Spleen (tissue), 7 donors: ENCODE measurements at regions not wholly inside any gene's neighbourhood (a gene's known extent, or its start where the extent isn't known, plus 50 kb on each side); places are given as distances from the start of the nearest gene placed in this dataset.

Experiments used
- POLR2A ChIP-seq, 3 donors: fragments of 450-650 bp; IDR thresholded peaks; one replicate each; pipeline ENCODE4 v1.5.1; 2017; ENCODE audit warnings: antibody characterized with exemption in 3 of 3, mild to moderate bottlenecking in 1 of 3
- POLR2AphosphoS5 ChIP-seq, 3 donors: sonication (generic); formaldehyde crosslinking; IDR thresholded peaks; one replicate each; pipeline ENCODE4 v1.5.1; 2017; ENCODE audit warnings: antibody characterized with exemption in 3 of 3
- TF ChIP-seq, protein P1 (sequence below), 11 experiments: fragments of 200-600 bp in 7 of 11; fragments of 450-650 bp in 4 of 11; sonication (generic) in 4 of 11; IDR thresholded peaks in 8 of 11; conservative IDR thresholded peaks in 3 of 11; 1 replicate in 7 of 11; 2 replicates in 4 of 11; pipeline versions ENCODE4 v1.4.0 to v1.8.0; 2016 to 2021; ENCODE audit warnings: antibody characterized with exemption in 11 of 11, inconsistent platforms in 4 of 11, mild to moderate bottlenecking in 1 of 11
- donor health status: DM: no; HTN: no; CAD: no; lungs with moderate emphysema.
- donor health status: DM: no; HTN: no; CAD: no.
- donor health status: DM: no; HTN: no; CAD: no.

GRCh38 chr15:29455055-29455454 lies 185.4 kb upstream of the NSMCE3 start:
- TF ChIP-seq, protein P1, sequence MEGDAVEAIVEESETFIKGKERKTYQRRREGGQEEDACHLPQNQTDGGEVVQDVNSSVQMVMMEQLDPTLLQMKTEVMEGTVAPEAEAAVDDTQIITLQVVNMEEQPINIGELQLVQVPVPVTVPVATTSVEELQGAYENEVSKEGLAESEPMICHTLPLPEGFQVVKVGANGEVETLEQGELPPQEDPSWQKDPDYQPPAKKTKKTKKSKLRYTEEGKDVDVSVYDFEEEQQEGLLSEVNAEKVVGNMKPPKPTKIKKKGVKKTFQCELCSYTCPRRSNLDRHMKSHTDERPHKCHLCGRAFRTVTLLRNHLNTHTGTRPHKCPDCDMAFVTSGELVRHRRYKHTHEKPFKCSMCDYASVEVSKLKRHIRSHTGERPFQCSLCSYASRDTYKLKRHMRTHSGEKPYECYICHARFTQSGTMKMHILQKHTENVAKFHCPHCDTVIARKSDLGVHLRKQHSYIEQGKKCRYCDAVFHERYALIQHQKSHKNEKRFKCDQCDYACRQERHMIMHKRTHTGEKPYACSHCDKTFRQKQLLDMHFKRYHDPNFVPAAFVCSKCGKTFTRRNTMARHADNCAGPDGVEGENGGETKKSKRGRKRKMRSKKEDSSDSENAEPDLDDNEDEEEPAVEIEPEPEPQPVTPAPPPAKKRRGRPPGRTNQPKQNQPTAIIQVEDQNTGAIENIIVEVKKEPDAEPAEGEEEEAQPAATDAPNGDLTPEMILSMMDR (IDR thresholded peaks at IDR 0.05 in 8 of 11, conservative IDR thresholded peaks at IDR 0.05 in 3 of 11) = no peak
- no peak for TF ChIP-seq POLR2AphosphoS5 (IDR thresholded peaks at IDR 0.05)
- TF ChIP-seq POLR2A (IDR thresholded peaks at IDR 0.05) = no peak
